Epithelial cell of esophagus (primary cell): ENCODE measurements at regions not wholly inside any gene's neighbourhood (a gene's known extent, or its start where the extent isn't known, plus 50 kb on each side); places are given as distances from the start of the nearest gene placed in this dataset.

Experiments used
- DNase-seq: peaks from one replicate; pipeline ENCODE4 v3.0.0; 2010; ENCODE audit warnings: low read depth
- H3K4me3 ChIP-seq: 2 replicates; pipeline ENCODE4 v1.5.1; 2011; ENCODE audit warnings: mild to moderate bottlenecking, low read length, control low read depth
- CTCF ChIP-seq: IDR thresholded peaks from 2 replicates; pipeline ENCODE4 v1.5.1; 2011; ENCODE audit warnings: low read depth, mild to moderate bottlenecking, low read length, control low read depth, inconsistent platforms; ENCODE audit not compliant: insufficient read depth; ENCODE audit errors: missing control alignments

DNA sequence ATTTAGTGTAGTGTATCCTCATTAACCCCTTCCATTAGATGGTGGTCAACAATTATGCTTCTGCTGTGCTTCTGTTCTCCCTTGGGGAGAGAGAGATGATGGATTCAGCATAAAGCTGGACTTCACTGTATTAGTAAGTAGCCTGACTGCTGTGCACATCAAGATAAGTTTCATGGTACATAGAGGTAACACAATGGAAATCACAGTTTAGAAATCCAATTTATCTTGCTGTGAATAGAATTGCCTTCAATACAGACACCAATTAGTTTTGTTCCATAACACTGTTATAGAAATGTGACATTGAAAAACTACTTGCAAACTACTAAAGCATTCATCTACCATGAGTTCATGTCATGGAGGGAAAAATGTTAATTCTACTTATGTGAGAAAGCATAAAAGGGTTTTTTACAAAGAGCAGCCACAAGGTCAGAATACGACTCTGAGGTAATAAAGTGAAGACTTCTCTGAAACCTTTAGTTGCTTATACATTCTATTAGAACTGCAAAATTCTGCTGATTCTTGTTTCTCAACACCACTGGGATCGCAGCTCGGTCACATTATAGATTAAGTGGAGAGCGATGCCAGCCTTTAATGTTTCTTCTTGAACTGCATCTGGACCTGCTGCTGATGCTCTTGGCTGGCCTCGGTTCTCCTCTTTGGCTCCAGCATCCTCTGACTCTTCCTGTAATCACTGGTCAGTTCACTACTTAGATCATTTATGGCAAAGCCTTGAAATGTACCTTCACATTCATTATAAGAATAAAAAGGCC, 190.8 kb downstream of the ATP23 start:
- DNase-seq = no peak
- H3K4me3 ChIP-seq = no peak overlapping the region
- TF ChIP-seq CTCF = no peak

GRCh38 chr12:58138424-58138823, 197.1 kb downstream of the ATP23 start:
- peak; percentile 7 for DNase-seq
- no peak for TF ChIP-seq CTCF
- H3K4me3 ChIP-seq = no peak overlapping the region

- TF ChIP-seq CTCF = no peak
- no peak for DNase-seq
- H3K4me3 ChIP-seq = no peak overlapping the region
Observed at GRCh38 chr12:58139894-58140293, 198.5 kb downstream of the ATP23 start.

- TF ChIP-seq CTCF = no peak
- DNase-seq = peak; percentile 6
- no peak overlapping the region for H3K4me3 ChIP-seq
Observed at GRCh38 chr12:58140395-58140794, 199.0 kb downstream of the ATP23 start.

GRCh38 chr12:58142991-58143390, 201.6 kb downstream of the ATP23 start:
- H3K4me3 ChIP-seq = no peak overlapping the region
- no peak for TF ChIP-seq CTCF
- DNase-seq = no peak

GRCh38 chr12:58143498-58143995, 202.2 kb downstream of the ATP23 start:
- no peak for DNase-seq
- H3K4me3 ChIP-seq = no peak overlapping the region
- TF ChIP-seq CTCF = no peak

- TF ChIP-seq CTCF = no peak
- peak; percentile 41 for DNase-seq
- H3K4me3 ChIP-seq = no peak overlapping the region
Observed at GRCh38 chr12:58148405-58148804, 207.0 kb downstream of the ATP23 start.
